HG03460 (cell line): ENCODE measurements at regions not wholly inside any gene's neighbourhood (a gene's known extent, or its start where the extent isn't known, plus 50 kb on each side); places are given as distances from the start of the nearest gene placed in this dataset.
"Not testable (repeated sequence)": the region's sequence is repeated elsewhere in the genome, so short reads cannot be mapped to it uniquely, and the experiment has no call there.

Experiments
- ATAC-seq: cut with Tn5 transposase; IDR thresholded peaks from one replicate; pipeline ENCODE4 v1.9.1; 2021; ENCODE audit not compliant: unreplicated experiment

GRCh38 chr12:97968641-97969197 is 506.1 kb downstream of the RMST start:
- no peak for ATAC-seq

- no peak for ATAC-seq
These were observed 515.3 kb downstream of the RMST start for GRCh38 chr12:97977870-97978405.

- no peak for ATAC-seq
These were observed 520.1 kb downstream of the RMST start for GRCh38 chr12:97982684-97983083.

GRCh38 chr12:97983796-97984195 is 521.2 kb downstream of the RMST start:
- no peak for ATAC-seq

- ATAC-seq: no peak
These were observed 521.8 kb downstream of the RMST start for GRCh38 chr12:97984436-97984835.

- no peak for ATAC-seq
These were observed 522.5 kb downstream of the RMST start for GRCh38 chr12:97984974-97985580.

- no peak for ATAC-seq
These were observed 523.2 kb downstream of the RMST start for GRCh38 chr12:97985834-97986233.

GRCh38 chr12:97988588-97988987 is 526.0 kb downstream of the RMST start:
- not testable (repeated sequence) for ATAC-seq

- no peak for ATAC-seq
These were observed 525.9 kb upstream of the TMPO start for GRCh38 chr12:97989366-97989940.

- no peak for ATAC-seq
These were observed 520.5 kb upstream of the TMPO start for GRCh38 chr12:97994746-97995484.

GRCh38 chr12:97995559-97995958 is 519.8 kb upstream of the TMPO start:
- no peak for ATAC-seq

GRCh38 chr12:98001430-98001829 is 514.0 kb upstream of the TMPO start:
- ATAC-seq: no peak

- no peak for ATAC-seq
These were observed 512.4 kb upstream of the TMPO start for GRCh38 chr12:98002887-98003493.

- ATAC-seq: no peak
These were observed 507.4 kb upstream of the TMPO start for GRCh38 chr12:98007963-98008362.

- no peak for ATAC-seq
These were observed 501.8 kb upstream of the TMPO start for GRCh38 chr12:98013560-98013959.

GRCh38 chr12:98018836-98019235 is 496.6 kb upstream of the TMPO start:
- ATAC-seq: no peak

- no peak for ATAC-seq
These were observed 495.0 kb upstream of the TMPO start for GRCh38 chr12:98020376-98020775.

GRCh38 chr12:98022961-98023360 is 492.4 kb upstream of the TMPO start:
- ATAC-seq: no peak

- ATAC-seq: no peak
These were observed 477.8 kb upstream of the TMPO start for GRCh38 chr12:98037401-98038140.

- no peak for ATAC-seq
These were observed 472.7 kb upstream of the TMPO start for GRCh38 chr12:98042668-98043067.

GRCh38 chr12:98045395-98045794 is 470.0 kb upstream of the TMPO start:
- no peak for ATAC-seq
